Hepatocyte (in vitro differentiated cells): ENCODE measurements at regions not wholly inside any gene's neighbourhood (a gene's known extent, or its start where the extent isn't known, plus 50 kb on each side); places are given as distances from the start of the nearest gene placed in this dataset.

ENCODE experiments used
- CTCF ChIP-seq: fragments of 200-600 bp; sonication (generic); IDR thresholded peaks from 2 replicates; pipeline ENCODE4 v1.5.1; 2016; ENCODE audit warnings: antibody characterized with exemption, mild to moderate bottlenecking; ENCODE audit not compliant: poor library complexity
- EZH2 ChIP-seq: fragments of 200-600 bp; sonication (generic); IDR thresholded peaks from 2 replicates; pipeline ENCODE4 v1.6.1; 2016; ENCODE audit warnings: antibody characterized with exemption, mild to moderate bottlenecking, borderline replicate concordance
- EZH2phosphoT487 ChIP-seq: fragments of 200-600 bp; sonication (generic); IDR thresholded peaks from one replicate; pipeline ENCODE4 v1.6.1; 2018; ENCODE audit warnings: antibody characterized with exemption, mild to moderate bottlenecking, low read depth, moderate library complexity; ENCODE audit not compliant: unreplicated experiment, severe bottlenecking

GRCh38 chr7:46168671-46169383 lies 247.8 kb upstream of the IGFBP3 start:
- TF ChIP-seq CTCF (no peak), EZH2phosphoT487 (no peak), EZH2 (no peak)
